ENCODE measurements at regions not wholly inside any gene's neighbourhood (a gene's known extent, or its start where the extent isn't known, plus 50 kb on each side); places are given as distances from the start of the nearest gene placed in this dataset.
"Not testable (repeated sequence)": the region's sequence is repeated elsewhere in the genome, so short reads cannot be mapped to it uniquely, and the experiment has no call there.

- DNase-seq (ENCODE audit: low read depth in 2 of 2) = no peak
These were observed 180.3 kb upstream of the ZNF217 start for GRCh38 chr20:53773792-53774401.

- DNase-seq (ENCODE audit: low read depth in 2 of 2) = not testable (repeated sequence)
These were observed 179.6 kb upstream of the ZNF217 start for GRCh38 chr20:53773066-53773791.

- DNase-seq (ENCODE audit: low read depth in 2 of 2) = no peak
These were observed 175.4 kb upstream of the ZNF217 start for GRCh38 chr20:53769041-53769440.

- DNase-seq (ENCODE audit: low read depth in 2 of 2) = no peak
These were observed 174.7 kb upstream of the ZNF217 start for GRCh38 chr20:53768329-53768728.

- no peak for DNase-seq (ENCODE audit: low read depth in 2 of 2)
These were observed 173.7 kb upstream of the ZNF217 start for GRCh38 chr20:53767206-53767930.

- DNase-seq (ENCODE audit: low read depth in 2 of 2) = no peak
These were observed 170.8 kb upstream of the ZNF217 start for GRCh38 chr20:53764415-53764800.

GRCh38 chr20:53763707-53764414 is 170.2 kb upstream of the ZNF217 start:
- DNase-seq (ENCODE audit: low read depth in 2 of 2) = no peak

- not testable (repeated sequence) for DNase-seq (ENCODE audit: low read depth in 2 of 2)
These were observed 168.8 kb upstream of the ZNF217 start for GRCh38 chr20:53762423-53762798.

- no peak for DNase-seq (ENCODE audit: low read depth in 2 of 2)
These were observed 166.4 kb upstream of the ZNF217 start for GRCh38 chr20:53760025-53760441.

GRCh38 chr20:53757472-53757913 is 163.9 kb upstream of the ZNF217 start:
- no peak for DNase-seq (ENCODE audit: low read depth in 2 of 2)

GRCh38 chr20:53755733-53756531 is 162.3 kb upstream of the ZNF217 start:
- DNase-seq (ENCODE audit: low read depth in 2 of 2) = no peak

- no peak for DNase-seq (ENCODE audit: low read depth in 2 of 2)
These were observed 160.3 kb upstream of the ZNF217 start for GRCh38 chr20:53753880-53754459.

- DNase-seq (ENCODE audit: low read depth in 2 of 2) = no peak
These were observed 159.6 kb upstream of the ZNF217 start for GRCh38 chr20:53752971-53753879.

GRCh38 chr20:53752583-53752970 is 158.9 kb upstream of the ZNF217 start:
- DNase-seq (ENCODE audit: low read depth in 2 of 2) = no peak

GRCh38 chr20:53751620-53752318 is 158.1 kb upstream of the ZNF217 start:
- no peak for DNase-seq (ENCODE audit: low read depth in 2 of 2)

GRCh38 chr20:53750827-53751619 is 157.4 kb upstream of the ZNF217 start:
- DNase-seq (ENCODE audit: low read depth in 2 of 2) = peak; percentile 8 to 21

- DNase-seq (ENCODE audit: low read depth in 2 of 2) = no peak
These were observed 155.9 kb upstream of the ZNF217 start for GRCh38 chr20:53749499-53749898.

- DNase-seq (ENCODE audit: low read depth in 2 of 2) = no peak
These were observed 155.3 kb upstream of the ZNF217 start for GRCh38 chr20:53748821-53749421.

Data from stimulated activated CD8-positive, alpha-beta memory T cell treated with anti-CD3 and anti-CD28 coated beads, Interleukin-2, amount 100 ng/mL, for 48 hours (primary cell).